ENCODE measurements at regions not wholly inside any gene's neighbourhood (a gene's known extent, or its start where the extent isn't known, plus 50 kb on each side); places are given as distances from the start of the nearest gene placed in this dataset.
"Not testable (repeated sequence)": the region's sequence is repeated elsewhere in the genome, so short reads cannot be mapped to it uniquely, and the experiment has no call there.

GRCh38 chr1:173364827-173365226, 112.3 kb upstream of the PRDX6 start:
- no peak overlapping the region for H3K4me3 Mint-ChIP-seq (ENCODE audit: unreplicated experiment)
- no peak for DNase-seq (ENCODE audit: extremely low spot score, unreplicated experiment)
- peaks cover 7% of the 10 kb centered on the region for H3K27me3 Mint-ChIP-seq (ENCODE audit: unreplicated experiment)
- no peaks in the 10 kb centered on the region for H3K4me1 Mint-ChIP-seq (ENCODE audit: unreplicated experiment)
- no peak overlapping the region for H3K27ac Mint-ChIP-seq (ENCODE audit: unreplicated experiment)
- no peaks in the 10 kb centered on the region for H3K36me3 Mint-ChIP-seq (ENCODE audit: unreplicated experiment)
- TF ChIP-seq, protein P1, sequence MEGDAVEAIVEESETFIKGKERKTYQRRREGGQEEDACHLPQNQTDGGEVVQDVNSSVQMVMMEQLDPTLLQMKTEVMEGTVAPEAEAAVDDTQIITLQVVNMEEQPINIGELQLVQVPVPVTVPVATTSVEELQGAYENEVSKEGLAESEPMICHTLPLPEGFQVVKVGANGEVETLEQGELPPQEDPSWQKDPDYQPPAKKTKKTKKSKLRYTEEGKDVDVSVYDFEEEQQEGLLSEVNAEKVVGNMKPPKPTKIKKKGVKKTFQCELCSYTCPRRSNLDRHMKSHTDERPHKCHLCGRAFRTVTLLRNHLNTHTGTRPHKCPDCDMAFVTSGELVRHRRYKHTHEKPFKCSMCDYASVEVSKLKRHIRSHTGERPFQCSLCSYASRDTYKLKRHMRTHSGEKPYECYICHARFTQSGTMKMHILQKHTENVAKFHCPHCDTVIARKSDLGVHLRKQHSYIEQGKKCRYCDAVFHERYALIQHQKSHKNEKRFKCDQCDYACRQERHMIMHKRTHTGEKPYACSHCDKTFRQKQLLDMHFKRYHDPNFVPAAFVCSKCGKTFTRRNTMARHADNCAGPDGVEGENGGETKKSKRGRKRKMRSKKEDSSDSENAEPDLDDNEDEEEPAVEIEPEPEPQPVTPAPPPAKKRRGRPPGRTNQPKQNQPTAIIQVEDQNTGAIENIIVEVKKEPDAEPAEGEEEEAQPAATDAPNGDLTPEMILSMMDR (IDR thresholded peaks at IDR 0.05), result no peak
- H3K9me3 Mint-ChIP-seq (ENCODE audit: unreplicated experiment), result no peaks in the 10 kb centered on the region

- Mint-ChIP-seq H3K27ac (ENCODE audit: unreplicated experiment) (no peak overlapping the region), H3K4me3 (ENCODE audit: unreplicated experiment) (no peak overlapping the region), H3K36me3 (ENCODE audit: unreplicated experiment) (no peaks in the 10 kb centered on the region), H3K4me1 (ENCODE audit: unreplicated experiment) (no peaks in the 10 kb centered on the region), H3K27me3 (ENCODE audit: unreplicated experiment) (peaks cover 4% of the 10 kb centered on the region), H3K9me3 (ENCODE audit: unreplicated experiment) (no peaks in the 10 kb centered on the region)
- no peak for DNase-seq (ENCODE audit: extremely low spot score, unreplicated experiment)
- TF ChIP-seq, protein P1 (IDR thresholded peaks at IDR 0.05), result no peak
These were observed 111.8 kb upstream of the PRDX6 start for GRCh38 chr1:173365341-173365740.

GRCh38 chr1:173367136-173367535, 110.0 kb upstream of the PRDX6 start:
- Mint-ChIP-seq H3K36me3 (ENCODE audit: unreplicated experiment) (no peaks in the 10 kb centered on the region), H3K4me1 (ENCODE audit: unreplicated experiment) (no peaks in the 10 kb centered on the region), H3K27me3 (ENCODE audit: unreplicated experiment) (peaks cover 4% of the 10 kb centered on the region), H3K9me3 (ENCODE audit: unreplicated experiment) (no peaks in the 10 kb centered on the region), H3K4me3 (ENCODE audit: unreplicated experiment) (no peak overlapping the region), H3K27ac (ENCODE audit: unreplicated experiment) (no peak overlapping the region)
- DNase-seq (ENCODE audit: extremely low spot score, unreplicated experiment), result no peak
- TF ChIP-seq, protein P1 (IDR thresholded peaks at IDR 0.05), result no peak

DNA sequence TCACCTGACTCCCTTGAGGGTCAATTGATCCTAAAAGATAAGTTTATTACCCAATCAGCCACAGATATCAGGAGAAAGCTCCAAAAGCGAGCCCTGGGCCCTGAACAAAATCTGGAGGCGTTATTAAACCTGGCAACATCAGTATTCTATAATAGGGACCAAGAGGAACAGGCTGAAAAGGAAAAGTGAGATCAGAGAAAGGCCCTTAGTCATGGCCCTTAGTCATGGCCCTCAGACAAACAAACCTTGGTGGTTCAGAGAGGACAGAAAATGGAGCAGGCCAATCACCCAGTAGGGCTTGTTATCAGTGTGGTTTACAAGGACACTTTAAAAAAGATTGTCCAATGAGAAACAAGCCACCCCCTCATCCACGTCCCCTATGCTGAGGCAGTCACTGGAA, 106.5 kb upstream of the PRDX6 start:
- H3K9me3 Mint-ChIP-seq (ENCODE audit: unreplicated experiment); H3K4me3 Mint-ChIP-seq (ENCODE audit: unreplicated experiment); H3K36me3 Mint-ChIP-seq (ENCODE audit: unreplicated experiment); H3K4me1 Mint-ChIP-seq (ENCODE audit: unreplicated experiment); DNase-seq (ENCODE audit: extremely low spot score, unreplicated experiment); H3K27me3 Mint-ChIP-seq (ENCODE audit: unreplicated experiment); H3K27ac Mint-ChIP-seq (ENCODE audit: unreplicated experiment): not testable (repeated sequence)

GRCh38 chr1:173376065-173376464, 101.1 kb upstream of the PRDX6 start:
- not testable (repeated sequence) for H3K4me1 Mint-ChIP-seq (ENCODE audit: unreplicated experiment); H3K9me3 Mint-ChIP-seq (ENCODE audit: unreplicated experiment); H3K36me3 Mint-ChIP-seq (ENCODE audit: unreplicated experiment); H3K27ac Mint-ChIP-seq (ENCODE audit: unreplicated experiment); H3K4me3 Mint-ChIP-seq (ENCODE audit: unreplicated experiment); H3K27me3 Mint-ChIP-seq (ENCODE audit: unreplicated experiment)
- DNase-seq (ENCODE audit: extremely low spot score, unreplicated experiment), result peak; percentile 32

- H3K4me3 Mint-ChIP-seq (ENCODE audit: unreplicated experiment), result no peak overlapping the region
- DNase-seq (ENCODE audit: extremely low spot score, unreplicated experiment), result peak; percentile 68
- TF ChIP-seq, protein P1 (IDR thresholded peaks at IDR 0.05), result no peak
These were observed 99.9 kb upstream of the PRDX6 start for GRCh38 chr1:173377266-173377665.

More at GRCh38 chr1:173377266-173377665, 99.9 kb upstream of the PRDX6 start:
- H3K36me3 Mint-ChIP-seq (ENCODE audit: unreplicated experiment), result no peaks in the 10 kb centered on the region
- H3K27ac Mint-ChIP-seq (ENCODE audit: unreplicated experiment), result no peak overlapping the region
- no peaks in the 10 kb centered on the region for H3K27me3 Mint-ChIP-seq (ENCODE audit: unreplicated experiment)
- H3K9me3 Mint-ChIP-seq (ENCODE audit: unreplicated experiment), result peaks cover 9% of the 10 kb centered on the region
- no peaks in the 10 kb centered on the region for H3K4me1 Mint-ChIP-seq (ENCODE audit: unreplicated experiment)
